ENCODE measurements at regions not wholly inside any gene's neighbourhood (a gene's known extent, or its start where the extent isn't known, plus 50 kb on each side); places are given as distances from the start of the nearest gene placed in this dataset.

GRCh38 chr10:78150756-78151155, 117.1 kb downstream of the RPS24 start:
- DNase-seq (ENCODE audit: missing footprints), result no peak
- intact Hi-C loops (cut with DNase I), result no loop called here
- no peak for ATAC-seq

GRCh38 chr10:78155722-78156121, 122.1 kb downstream of the RPS24 start:
- DNase-seq (ENCODE audit: missing footprints), result no peak
- intact Hi-C loops (cut with DNase I), result no loop called here

GRCh38 chr10:78160591-78160990, 126.9 kb downstream of the RPS24 start:
- no peak for ATAC-seq
- intact Hi-C loops (cut with DNase I), result no loop called here
- no peak for DNase-seq (ENCODE audit: missing footprints)

More at GRCh38 chr10:78155722-78156121, 122.1 kb downstream of the RPS24 start:
- no peak for ATAC-seq

GRCh38 chr10:78162853-78163252, 129.2 kb downstream of the RPS24 start:
- intact Hi-C loops (cut with DNase I), result no loop called here
- DNase-seq (ENCODE audit: missing footprints) (no peak), ATAC-seq (no peak)

GRCh38 chr10:78164702-78165101, 131.0 kb downstream of the RPS24 start:
- no peak for DNase-seq (ENCODE audit: missing footprints)
- intact Hi-C loops (cut with DNase I), result no loop called here
- ATAC-seq, result no peak

GRCh38 chr10:78165172-78165571, 131.5 kb downstream of the RPS24 start:
- no peak for DNase-seq (ENCODE audit: missing footprints)
- intact Hi-C loops (cut with DNase I), result no loop called here
- ATAC-seq, result no peak

GRCh38 chr10:78165617-78166016, 132.0 kb downstream of the RPS24 start:
- intact Hi-C loops (cut with DNase I), result no loop called here
- DNase-seq (ENCODE audit: missing footprints) (no peak), ATAC-seq (no peak)

- DNase-seq (ENCODE audit: missing footprints) (no peak), ATAC-seq (no peak)
- intact Hi-C loops (cut with DNase I), result no loop called here
Observed at GRCh38 chr10:78166261-78166660, 132.6 kb downstream of the RPS24 start.

- DNase-seq (ENCODE audit: missing footprints) (no peak), ATAC-seq (no peak)
- intact Hi-C loops (cut with DNase I), result no loop called here
Observed at GRCh38 chr10:78169214-78169613, 135.6 kb downstream of the RPS24 start.

- ATAC-seq (no peak), DNase-seq (ENCODE audit: missing footprints) (no peak)
- intact Hi-C loops (cut with DNase I), result no loop called here
Observed at GRCh38 chr10:78170026-78170475, 136.4 kb downstream of the RPS24 start.

GRCh38 chr10:78171633-78172400, 138.2 kb downstream of the RPS24 start:
- no peak for DNase-seq (ENCODE audit: missing footprints)
- intact Hi-C loops (cut with DNase I), result no loop called here
- no peak for ATAC-seq

- intact Hi-C loops (cut with DNase I), result no loop called here
- no peak for ATAC-seq
- DNase-seq (ENCODE audit: missing footprints), result no peak
Observed at GRCh38 chr10:78173360-78174015, 139.8 kb downstream of the RPS24 start.

GRCh38 chr10:78175444-78176015, 141.9 kb downstream of the RPS24 start:
- peak; percentile 54 for ATAC-seq
- DNase-seq (ENCODE audit: missing footprints), result no peak
- intact Hi-C loops (cut with DNase I), result no loop called here

GRCh38 chr10:78176320-78177317, 143.0 kb downstream of the RPS24 start:
- no peak for ATAC-seq
- intact Hi-C loops (cut with DNase I), result no loop called here
- no peak for DNase-seq (ENCODE audit: missing footprints)

- DNase-seq (ENCODE audit: missing footprints) (no peak), ATAC-seq (no peak)
- intact Hi-C loops (cut with DNase I), result no loop called here
Observed at GRCh38 chr10:78177491-78178185, 144.0 kb downstream of the RPS24 start.

GRCh38 chr10:78178397-78178796, 144.7 kb downstream of the RPS24 start:
- ATAC-seq (no peak), DNase-seq (ENCODE audit: missing footprints) (no peak)
- intact Hi-C loops (cut with DNase I), result no loop called here

GRCh38 chr10:78178940-78179339, 145.3 kb downstream of the RPS24 start:
- peak; percentile 58 for ATAC-seq
- intact Hi-C loops (cut with DNase I), result no loop called here

More at GRCh38 chr10:78178940-78179339, 145.3 kb downstream of the RPS24 start:
- DNase-seq (ENCODE audit: missing footprints), result no peak

All from Right ventricle myocardium inferior (tissue), 1 donor.